ENCODE measurements at regions not wholly inside any gene's neighbourhood (a gene's known extent, or its start where the extent isn't known, plus 50 kb on each side); places are given as distances from the start of the nearest gene placed in this dataset.
A peak's percentile ranks its signal among the peaks of the same experiment; 100 is the strongest.
"Not testable (repeated sequence)": the region's sequence is repeated elsewhere in the genome, so short reads cannot be mapped to it uniquely, and the experiment has no call there.

- DNase-seq: not testable (repeated sequence)
Observed at GRCh38 chr10:47622719-47623118, 99.3 kb upstream of the AGAP9 start.

DNA sequence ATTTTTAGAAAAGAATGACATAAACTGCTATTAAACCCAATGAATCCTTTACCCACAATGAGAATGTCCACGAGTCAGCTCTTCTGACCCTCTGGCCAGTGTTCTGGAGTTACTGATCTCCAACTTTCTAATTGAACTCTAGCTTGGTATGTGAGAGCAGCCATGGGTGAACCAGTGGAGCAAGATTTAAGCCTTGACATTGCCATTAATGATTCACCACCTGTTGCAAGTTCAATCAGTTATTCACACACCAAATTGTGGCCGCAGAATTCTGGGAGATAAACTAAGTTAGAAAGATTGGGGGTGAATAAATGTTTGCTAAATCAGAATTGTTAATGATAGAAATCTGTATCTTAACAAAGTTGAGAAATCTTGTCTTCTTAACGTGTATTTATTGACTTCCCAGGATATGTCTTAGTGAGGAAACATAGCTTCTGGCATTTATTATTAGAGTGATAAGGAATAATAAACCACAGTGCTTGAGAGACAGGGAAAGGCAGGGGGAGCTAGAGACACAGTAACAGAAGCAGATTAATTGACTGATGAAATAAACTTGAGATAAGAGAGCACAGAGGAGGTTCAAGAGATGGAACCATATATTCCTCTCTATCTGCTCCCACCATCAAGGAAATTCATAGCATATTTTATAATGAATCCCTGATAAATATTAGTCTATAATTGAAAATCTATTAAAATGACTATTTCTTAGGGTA is 96.0 kb upstream of the AGAP9 start:
- DNase-seq: not testable (repeated sequence)

GRCh38 chr10:47609311-47609710 is 85.9 kb upstream of the AGAP9 start:
- DNase-seq: not testable (repeated sequence)

DNA sequence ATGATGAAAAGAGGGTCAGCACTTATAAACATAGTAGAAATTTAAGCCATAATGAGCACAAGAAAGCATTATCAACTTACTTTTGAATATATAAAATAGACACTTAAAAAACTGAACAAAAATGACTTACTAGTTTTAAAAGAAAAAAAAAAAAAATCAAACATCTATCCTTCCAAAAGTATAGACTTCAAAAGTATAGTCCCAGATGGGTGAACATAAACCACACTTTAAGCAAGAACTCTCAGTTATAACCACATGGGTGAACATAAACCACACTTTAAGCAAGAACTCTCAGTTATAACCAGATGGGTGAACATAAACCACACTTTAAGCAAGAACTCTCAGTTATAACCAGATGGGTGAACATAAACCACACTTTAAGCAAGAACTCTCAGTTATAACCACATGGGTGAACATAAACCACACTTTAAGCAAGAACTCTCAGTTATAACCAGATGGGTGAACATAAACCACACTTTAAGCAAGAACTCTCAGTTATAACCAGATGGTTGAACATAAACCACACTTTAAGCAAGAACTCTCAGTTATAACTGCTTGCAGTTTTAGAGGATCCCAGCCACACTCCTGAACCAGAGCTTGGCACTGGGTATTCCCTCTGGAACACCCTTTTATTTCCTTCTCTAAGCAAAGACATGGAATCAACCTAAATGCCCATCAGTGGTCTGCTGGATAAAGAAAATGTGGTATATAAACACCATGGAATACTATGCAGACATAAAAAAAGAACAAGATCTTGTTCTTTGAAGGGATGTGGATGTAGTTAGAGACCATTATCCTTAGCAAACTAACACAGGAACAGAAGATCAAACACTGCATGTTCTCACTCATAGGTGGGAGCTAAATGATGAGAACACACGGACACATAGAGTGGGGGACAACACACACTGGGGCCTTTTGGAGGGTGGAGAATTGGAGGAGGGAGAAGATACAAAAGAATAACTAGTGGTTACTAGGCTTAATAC is 82.6 kb upstream of the AGAP9 start:
- DNase-seq: not testable (repeated sequence)

DNA sequence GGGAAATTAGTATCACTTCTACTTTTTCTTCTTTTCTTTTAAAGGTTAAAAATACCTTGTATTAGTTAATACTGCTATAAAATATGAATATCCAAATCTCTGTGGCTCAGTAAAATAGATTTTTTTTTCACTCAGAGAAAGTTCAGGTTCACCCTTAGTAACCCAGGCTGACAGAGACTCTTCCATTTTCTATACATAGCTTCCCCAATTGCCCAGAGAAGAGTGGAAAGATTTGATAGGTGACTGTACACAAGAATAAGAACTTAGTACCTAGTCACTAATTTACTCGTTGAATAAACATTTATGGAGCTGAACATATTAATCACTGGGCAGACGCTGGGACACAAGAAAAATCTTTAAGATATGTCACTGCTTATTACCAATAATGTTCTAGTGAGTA is 77.2 kb upstream of the AGAP9 start:
- DNase-seq: not testable (repeated sequence)

DNA sequence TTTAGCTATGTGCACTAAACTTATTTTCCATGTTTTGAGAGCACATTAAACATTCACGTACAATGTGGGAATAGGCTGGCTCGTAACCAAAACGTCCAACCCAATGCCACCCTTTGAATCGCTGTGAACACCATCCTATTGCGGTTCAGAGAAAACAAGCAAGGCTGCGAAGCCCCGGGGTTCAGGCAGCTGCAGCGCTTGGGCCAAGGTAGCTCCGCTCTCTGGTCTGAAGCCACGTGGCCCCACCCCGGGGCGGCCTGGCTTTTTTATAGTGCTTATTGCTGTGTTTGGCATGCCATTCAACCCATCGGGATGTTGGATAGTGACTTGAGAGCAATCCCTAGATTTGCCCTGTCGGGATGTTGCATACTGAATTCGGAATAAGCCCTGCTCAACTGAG is 76.7 kb upstream of the AGAP9 start:
- DNase-seq: not testable (repeated sequence)

GRCh38 chr10:47599657-47600056 is 76.2 kb upstream of the AGAP9 start:
- DNase-seq: peak; percentile 4

GRCh38 chr10:47593805-47594204 is 70.4 kb upstream of the AGAP9 start:
- not testable (repeated sequence) for DNase-seq

DNA sequence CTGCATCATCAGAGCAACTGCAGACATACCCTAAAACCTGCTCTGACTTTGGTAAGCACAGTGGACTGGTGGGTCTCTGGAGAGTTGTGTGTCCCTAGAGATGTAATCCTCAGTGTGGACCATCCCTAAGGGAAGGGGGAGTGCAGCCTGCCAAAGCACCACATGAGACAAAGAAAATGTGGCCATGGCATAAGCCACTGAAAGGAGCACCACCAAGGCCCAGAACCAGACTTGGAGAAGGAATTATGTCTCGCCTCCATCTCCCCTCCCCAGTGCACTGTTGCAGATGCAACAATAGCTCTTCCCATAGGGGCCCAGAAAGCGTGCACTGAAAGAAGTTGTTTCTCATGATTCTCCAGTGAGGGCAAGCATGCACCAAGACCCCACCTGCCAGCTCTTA is 69.7 kb upstream of the AGAP9 start:
- not testable (repeated sequence) for DNase-seq

GRCh38 chr10:47590956-47591355 is 67.5 kb upstream of the AGAP9 start:
- not testable (repeated sequence) for DNase-seq

GRCh38 chr10:47590534-47590933 is 67.1 kb upstream of the AGAP9 start:
- not testable (repeated sequence) for DNase-seq

GRCh38 chr10:47582051-47582450 is 58.6 kb upstream of the AGAP9 start:
- not testable (repeated sequence) for DNase-seq

DNA sequence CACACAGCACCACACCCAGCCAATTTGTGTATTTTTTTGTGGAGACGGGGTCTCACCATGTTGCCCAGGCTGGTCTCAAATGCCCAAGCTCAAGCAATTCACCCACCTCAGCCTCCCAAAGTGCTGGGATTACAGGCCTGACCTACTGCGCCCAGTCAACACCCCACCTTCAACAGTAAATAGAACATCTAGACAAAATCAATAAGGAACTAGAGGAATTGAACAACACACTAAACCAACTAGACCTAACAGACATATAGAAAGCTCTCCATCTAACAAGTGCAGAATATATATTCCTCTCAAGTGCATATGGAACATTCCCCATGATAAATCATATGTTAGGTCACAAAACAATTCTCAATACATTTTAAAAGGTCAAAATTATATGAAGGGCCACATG is 56.6 kb upstream of the AGAP9 start:
- DNase-seq: not testable (repeated sequence)

- DNase-seq: not testable (repeated sequence)
Observed at GRCh38 chr10:47578547-47578946, 55.1 kb upstream of the AGAP9 start.

All from activated gamma-delta T cell (primary cell).